NCI-H1436 (cell line): ENCODE measurements at regions not wholly inside any gene's neighbourhood (a gene's known extent, or its start where the extent isn't known, plus 50 kb on each side); places are given as distances from the start of the nearest gene placed in this dataset.
"Not testable (repeated sequence)": the region's sequence is repeated elsewhere in the genome, so short reads cannot be mapped to it uniquely, and the experiment has no call there.

Source experiments
- DNase-seq: peaks from one replicate; lab custom pipeline; 2025; lab: John Stamatoyannopoulos, UW

GRCh38 chr21:23585419-23585818 is 2021.9 kb downstream of the MRPL39 start:
- no peak for DNase-seq

GRCh38 chr21:23579573-23579972 is 2027.7 kb downstream of the MRPL39 start:
- no peak for DNase-seq

GRCh38 chr21:23578027-23578426 is 2029.3 kb downstream of the MRPL39 start:
- no peak for DNase-seq

- no peak for DNase-seq
These were observed 2032.3 kb downstream of the MRPL39 start for GRCh38 chr21:23574932-23575331.

- DNase-seq: not testable (repeated sequence)
These were observed 2058.4 kb downstream of the MRPL39 start for GRCh38 chr21:23548924-23549323.

- DNase-seq: no peak
These were observed 2063.9 kb downstream of the MRPL39 start for GRCh38 chr21:23543333-23543732.

GRCh38 chr21:23542097-23542496 is 2065.2 kb downstream of the MRPL39 start:
- no peak for DNase-seq

- DNase-seq: no peak
These were observed 2065.7 kb downstream of the MRPL39 start for GRCh38 chr21:23541571-23541970.

GRCh38 chr21:23534850-23535249 is 2072.4 kb downstream of the MRPL39 start:
- no peak for DNase-seq

- no peak for DNase-seq
These were observed 2075.8 kb downstream of the MRPL39 start for GRCh38 chr21:23531444-23531843.

- DNase-seq: no peak
These were observed 2082.6 kb downstream of the MRPL39 start for GRCh38 chr21:23524685-23525084.

- no peak for DNase-seq
These were observed 2084.5 kb downstream of the MRPL39 start for GRCh38 chr21:23522751-23523150.

GRCh38 chr21:23507501-23507900 is 2099.8 kb downstream of the MRPL39 start:
- no peak for DNase-seq

GRCh38 chr21:23496729-23497128 is 2110.6 kb downstream of the MRPL39 start:
- no peak for DNase-seq

- no peak for DNase-seq
These were observed 2119.0 kb downstream of the MRPL39 start for GRCh38 chr21:23488245-23488644.

- DNase-seq: no peak
These were observed 2126.6 kb downstream of the MRPL39 start for GRCh38 chr21:23480591-23481270.

- no peak for DNase-seq
These were observed 2128.9 kb downstream of the MRPL39 start for GRCh38 chr21:23478381-23478780.

GRCh38 chr21:23475281-23476219 is 2131.7 kb downstream of the MRPL39 start:
- no peak for DNase-seq

- no peak for DNase-seq
These were observed 2135.4 kb downstream of the MRPL39 start for GRCh38 chr21:23471877-23472276.

GRCh38 chr21:23463365-23463764 is 2143.9 kb downstream of the MRPL39 start:
- DNase-seq: no peak

GRCh38 chr21:23455676-23456075 is 2151.6 kb downstream of the MRPL39 start:
- DNase-seq: no peak

GRCh38 chr21:23452384-23453083 is 2154.7 kb downstream of the MRPL39 start:
- DNase-seq: peak; percentile 31

- peak; percentile 50 for DNase-seq
These were observed 2162.0 kb downstream of the MRPL39 start for GRCh38 chr21:23445307-23445706.
